ENCODE measurements at regions not wholly inside any gene's neighbourhood (a gene's known extent, or its start where the extent isn't known, plus 50 kb on each side); places are given as distances from the start of the nearest gene placed in this dataset.
A peak's percentile ranks its signal among the peaks of the same experiment; 100 is the strongest.
"Not testable (repeated sequence)": the region's sequence is repeated elsewhere in the genome, so short reads cannot be mapped to it uniquely, and the experiment has no call there.

GRCh38 chr2:78832481-78832880, 193.0 kb upstream of the REG3G start:
- Mint-ChIP-seq H3K27me3 (ENCODE audit: low read depth) (peaks cover 44% of the 10 kb centered on the region), H3K9me3 (peaks cover 4% of the 10 kb centered on the region; the same call in 1 of the 2 replicates), H3K4me3 (no peak overlapping the region), H3K36me3 (no peaks in the 10 kb centered on the region; the same call in 1 of the 2 replicates), H3K27ac (no peak overlapping the region), H3K4me1 (peaks cover 5% of the 10 kb centered on the region)
- ATAC-seq: no peak
- TF ChIP-seq ZNF423 (CRISPR knock-in tag; IDR thresholded peaks at IDR 0.05): no peak
- no peak for DNase-seq (ENCODE audit: low spot score)
- CTCF ChIA-PET: no interaction called here
- POLR2A ChIA-PET: no interaction called here

DNA sequence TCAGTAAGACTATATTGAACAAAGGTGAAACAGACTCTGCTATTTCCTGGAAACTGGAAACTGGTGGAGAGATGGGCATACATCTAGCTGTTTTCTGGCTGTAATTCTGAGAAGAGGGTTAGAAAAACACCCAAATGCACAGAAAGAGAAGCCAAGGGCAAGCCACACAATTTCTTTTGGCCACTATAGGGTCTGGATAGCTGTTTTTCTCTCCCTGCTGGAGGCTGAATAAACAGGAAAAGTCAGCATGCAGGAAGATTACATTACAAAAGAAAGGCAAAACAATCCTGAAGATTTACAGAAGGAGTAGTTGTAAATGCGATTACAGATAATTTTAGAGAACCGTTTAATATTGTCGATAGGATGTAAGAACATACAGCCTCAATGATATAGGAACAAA, 186.2 kb upstream of the REG3G start:
- POLR2A ChIA-PET: no interaction called here
- Mint-ChIP-seq H3K27ac (no peak overlapping the region; the same call in 1 of the 2 replicates), H3K36me3 (peaks cover 3% of the 10 kb centered on the region), H3K9me3 (peaks cover 4% of the 10 kb centered on the region; the same call in 1 of the 2 replicates), H3K4me3 (peak overlapping the region; percentile 29), H3K4me1 (peaks cover 22% of the 10 kb centered on the region), H3K27me3 (ENCODE audit: low read depth) (peaks cover 93% of the 10 kb centered on the region)
- no peak for TF ChIP-seq NR1H2 (CRISPR knock-in tag; IDR thresholded peaks at IDR 0.05)
- TF ChIP-seq TEAD1 (CRISPR knock-in tag; IDR thresholded peaks at IDR 0.05): peak; percentile 42; the same call in 1 of the 2 replicates
- CTCF ChIA-PET: interaction anchor here (0.8 to 1.0 kb wide), 2 partner anchors 22 to 62 kb away, joined by 3 to 6 read pairs; no protein-coding TSS in a partner anchor
- no peak for DNase-seq (ENCODE audit: low spot score)
- peak; percentile 93 for ATAC-seq

DNA sequence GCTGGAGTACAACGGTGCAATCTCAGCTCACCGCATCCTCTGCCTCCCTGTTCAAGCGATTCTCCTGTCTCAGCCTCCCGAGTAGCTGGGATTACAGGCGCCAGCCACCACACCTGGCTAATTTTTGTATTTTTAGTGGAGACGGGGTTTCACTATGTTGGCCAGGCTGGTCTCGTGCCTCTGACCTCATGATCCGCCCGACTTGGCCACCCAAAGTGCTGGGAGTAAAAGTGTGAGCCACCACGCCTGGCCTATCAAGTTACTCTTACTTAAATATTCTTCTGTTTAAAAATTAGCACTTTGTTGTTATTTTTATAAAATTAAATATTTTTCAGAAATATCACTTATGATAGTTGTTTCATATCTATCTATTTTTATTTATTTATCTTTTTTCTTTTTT, 185.2 kb upstream of the REG3G start:
- ATAC-seq; CTCF ChIA-PET; H3K27ac Mint-ChIP-seq; H3K9me3 Mint-ChIP-seq; H3K4me3 Mint-ChIP-seq; DNase-seq (ENCODE audit: low spot score); H3K36me3 Mint-ChIP-seq: not testable (repeated sequence)
- POLR2A ChIA-PET: interaction anchor here (0.5 kb wide), 1 partner anchor 134 kb away, joined by 5 read pairs; no protein-coding TSS in a partner anchor
- peaks cover 22% of the 10 kb centered on the region for H3K4me1 Mint-ChIP-seq
- peaks cover 90% of the 10 kb centered on the region for H3K27me3 Mint-ChIP-seq (ENCODE audit: low read depth)

- Mint-ChIP-seq H3K27ac (no peak overlapping the region), H3K4me3 (no peak overlapping the region), H3K36me3 (no peaks in the 10 kb centered on the region), H3K9me3 (no peaks in the 10 kb centered on the region), H3K27me3 (ENCODE audit: low read depth) (peaks cover 37% of the 10 kb centered on the region), H3K4me1 (no peaks in the 10 kb centered on the region)
- TF ChIP-seq E2F1 (CRISPR knock-in tag; IDR thresholded peaks at IDR 0.05) (no peak), ZBTB43 (CRISPR knock-in tag; IDR thresholded peaks at IDR 0.05) (no peak), NR2C2 (CRISPR knock-in tag; IDR thresholded peaks at IDR 0.05) (no peak), TCF7 (CRISPR knock-in tag; IDR thresholded peaks at IDR 0.05; ENCODE audit: low read depth) (no peak), FOXP4 (CRISPR knock-in tag; IDR thresholded peaks at IDR 0.05) (no peak), TEAD1 (CRISPR knock-in tag; IDR thresholded peaks at IDR 0.05) (no peak), ZNF317 (CRISPR knock-in tag; IDR thresholded peaks at IDR 0.05; ENCODE audit: borderline replicate concordance, low read depth) (no peak)
- TF ChIP-seq, protein P1, sequence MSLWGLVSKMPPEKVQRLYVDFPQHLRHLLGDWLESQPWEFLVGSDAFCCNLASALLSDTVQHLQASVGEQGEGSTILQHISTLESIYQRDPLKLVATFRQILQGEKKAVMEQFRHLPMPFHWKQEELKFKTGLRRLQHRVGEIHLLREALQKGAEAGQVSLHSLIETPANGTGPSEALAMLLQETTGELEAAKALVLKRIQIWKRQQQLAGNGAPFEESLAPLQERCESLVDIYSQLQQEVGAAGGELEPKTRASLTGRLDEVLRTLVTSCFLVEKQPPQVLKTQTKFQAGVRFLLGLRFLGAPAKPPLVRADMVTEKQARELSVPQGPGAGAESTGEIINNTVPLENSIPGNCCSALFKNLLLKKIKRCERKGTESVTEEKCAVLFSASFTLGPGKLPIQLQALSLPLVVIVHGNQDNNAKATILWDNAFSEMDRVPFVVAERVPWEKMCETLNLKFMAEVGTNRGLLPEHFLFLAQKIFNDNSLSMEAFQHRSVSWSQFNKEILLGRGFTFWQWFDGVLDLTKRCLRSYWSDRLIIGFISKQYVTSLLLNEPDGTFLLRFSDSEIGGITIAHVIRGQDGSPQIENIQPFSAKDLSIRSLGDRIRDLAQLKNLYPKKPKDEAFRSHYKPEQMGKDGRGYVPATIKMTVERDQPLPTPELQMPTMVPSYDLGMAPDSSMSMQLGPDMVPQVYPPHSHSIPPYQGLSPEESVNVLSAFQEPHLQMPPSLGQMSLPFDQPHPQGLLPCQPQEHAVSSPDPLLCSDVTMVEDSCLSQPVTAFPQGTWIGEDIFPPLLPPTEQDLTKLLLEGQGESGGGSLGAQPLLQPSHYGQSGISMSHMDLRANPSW (CRISPR knock-in tag; conservative IDR thresholded peaks at IDR 0.05; ENCODE audit: low read depth): no peak
- TF ChIP-seq, protein P2, sequence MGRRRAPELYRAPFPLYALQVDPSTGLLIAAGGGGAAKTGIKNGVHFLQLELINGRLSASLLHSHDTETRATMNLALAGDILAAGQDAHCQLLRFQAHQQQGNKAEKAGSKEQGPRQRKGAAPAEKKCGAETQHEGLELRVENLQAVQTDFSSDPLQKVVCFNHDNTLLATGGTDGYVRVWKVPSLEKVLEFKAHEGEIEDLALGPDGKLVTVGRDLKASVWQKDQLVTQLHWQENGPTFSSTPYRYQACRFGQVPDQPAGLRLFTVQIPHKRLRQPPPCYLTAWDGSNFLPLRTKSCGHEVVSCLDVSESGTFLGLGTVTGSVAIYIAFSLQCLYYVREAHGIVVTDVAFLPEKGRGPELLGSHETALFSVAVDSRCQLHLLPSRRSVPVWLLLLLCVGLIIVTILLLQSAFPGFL (CRISPR knock-in tag; IDR thresholded peaks at IDR 0.05; ENCODE audit: borderline replicate concordance): no peak
- DNase-seq (ENCODE audit: low spot score) (no peak), ATAC-seq (no peak)
- CTCF ChIA-PET: no interaction called here
- POLR2A ChIA-PET: no interaction called here
These were observed 179.8 kb upstream of the REG3G start for GRCh38 chr2:78845664-78846185.
